ENCODE measurements at regions not wholly inside any gene's neighbourhood (a gene's known extent, or its start where the extent isn't known, plus 50 kb on each side); places are given as distances from the start of the nearest gene placed in this dataset.

DNA sequence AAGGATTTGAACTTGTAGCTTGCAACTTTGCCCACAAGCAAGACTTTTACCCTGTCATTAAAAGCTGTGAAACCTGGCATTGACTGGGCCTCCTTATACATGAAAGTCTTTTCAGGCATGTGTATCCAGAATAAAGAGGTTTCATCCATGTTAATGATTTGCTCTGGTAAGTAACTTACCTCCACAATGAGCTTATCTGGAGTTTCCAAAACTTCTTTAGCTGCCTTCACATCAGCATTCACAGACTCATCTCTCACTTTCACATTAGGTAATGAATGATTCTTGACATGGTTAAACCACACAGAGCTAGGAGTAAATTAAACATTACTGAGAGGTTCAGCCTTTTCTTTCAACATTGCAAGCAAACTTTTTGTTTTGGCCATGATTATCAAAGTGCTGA lies 234.4 kb upstream of the CLEC14A start:
- TF ChIP-seq HNRNPK (IDR thresholded peaks at IDR 0.05; ENCODE audit: low read depth, low read length, poor library complexity, severe bottlenecking) (no peak), POLR2A (conservative IDR thresholded peaks at IDR 0.05) (no peak), ETV6 (IDR thresholded peaks at IDR 0.05; ENCODE audit: borderline replicate concordance in 1 of 2, low read depth in 2 of 2, low read length in 1 of 2) (no peak), ETV6 (CRISPR knock-in tag; IDR thresholded peaks at IDR 0.05; ENCODE audit: borderline replicate concordance) (no peak), TCF7 (IDR thresholded peaks at IDR 0.05; ENCODE audit: borderline replicate concordance) (no peak), CREB1 (IDR thresholded peaks at IDR 0.05) (no peak), CREB1 (CRISPR knock-in tag; IDR thresholded peaks at IDR 0.05) (no peak), RAD21 (CRISPR knock-in tag; conservative IDR thresholded peaks at IDR 0.05 in 1 of 2, IDR thresholded peaks at IDR 0.05 in 1 of 2) (no peak), ARID2 (IDR thresholded peaks at IDR 0.05) (no peak), NR4A1 (CRISPR knock-in tag; IDR thresholded peaks at IDR 0.05) (no peak), NR4A1 (tag; IDR thresholded peaks at IDR 0.05) (no peak)
- TF ChIP-seq, protein P1, sequence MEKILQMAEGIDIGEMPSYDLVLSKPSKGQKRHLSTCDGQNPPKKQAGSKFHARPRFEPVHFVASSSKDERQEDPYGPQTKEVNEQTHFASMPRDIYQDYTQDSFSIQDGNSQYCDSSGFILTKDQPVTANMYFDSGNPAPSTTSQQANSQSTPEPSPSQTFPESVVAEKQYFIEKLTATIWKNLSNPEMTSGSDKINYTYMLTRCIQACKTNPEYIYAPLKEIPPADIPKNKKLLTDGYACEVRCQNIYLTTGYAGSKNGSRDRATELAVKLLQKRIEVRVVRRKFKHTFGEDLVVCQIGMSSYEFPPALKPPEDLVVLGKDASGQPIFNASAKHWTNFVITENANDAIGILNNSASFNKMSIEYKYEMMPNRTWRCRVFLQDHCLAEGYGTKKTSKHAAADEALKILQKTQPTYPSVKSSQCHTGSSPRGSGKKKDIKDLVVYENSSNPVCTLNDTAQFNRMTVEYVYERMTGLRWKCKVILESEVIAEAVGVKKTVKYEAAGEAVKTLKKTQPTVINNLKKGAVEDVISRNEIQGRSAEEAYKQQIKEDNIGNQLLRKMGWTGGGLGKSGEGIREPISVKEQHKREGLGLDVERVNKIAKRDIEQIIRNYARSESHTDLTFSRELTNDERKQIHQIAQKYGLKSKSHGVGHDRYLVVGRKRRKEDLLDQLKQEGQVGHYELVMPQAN (IDR thresholded peaks at IDR 0.05; ENCODE audit: borderline replicate concordance), result no peak
- TF ChIP-seq, protein P2, sequence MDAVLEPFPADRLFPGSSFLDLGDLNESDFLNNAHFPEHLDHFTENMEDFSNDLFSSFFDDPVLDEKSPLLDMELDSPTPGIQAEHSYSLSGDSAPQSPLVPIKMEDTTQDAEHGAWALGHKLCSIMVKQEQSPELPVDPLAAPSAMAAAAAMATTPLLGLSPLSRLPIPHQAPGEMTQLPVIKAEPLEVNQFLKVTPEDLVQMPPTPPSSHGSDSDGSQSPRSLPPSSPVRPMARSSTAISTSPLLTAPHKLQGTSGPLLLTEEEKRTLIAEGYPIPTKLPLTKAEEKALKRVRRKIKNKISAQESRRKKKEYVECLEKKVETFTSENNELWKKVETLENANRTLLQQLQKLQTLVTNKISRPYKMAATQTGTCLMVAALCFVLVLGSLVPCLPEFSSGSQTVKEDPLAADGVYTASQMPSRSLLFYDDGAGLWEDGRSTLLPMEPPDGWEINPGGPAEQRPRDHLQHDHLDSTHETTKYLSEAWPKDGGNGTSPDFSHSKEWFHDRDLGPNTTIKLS (IDR thresholded peaks at IDR 0.05; ENCODE audit: borderline replicate concordance, low read depth), result no peak
- TF ChIP-seq, protein P3, sequence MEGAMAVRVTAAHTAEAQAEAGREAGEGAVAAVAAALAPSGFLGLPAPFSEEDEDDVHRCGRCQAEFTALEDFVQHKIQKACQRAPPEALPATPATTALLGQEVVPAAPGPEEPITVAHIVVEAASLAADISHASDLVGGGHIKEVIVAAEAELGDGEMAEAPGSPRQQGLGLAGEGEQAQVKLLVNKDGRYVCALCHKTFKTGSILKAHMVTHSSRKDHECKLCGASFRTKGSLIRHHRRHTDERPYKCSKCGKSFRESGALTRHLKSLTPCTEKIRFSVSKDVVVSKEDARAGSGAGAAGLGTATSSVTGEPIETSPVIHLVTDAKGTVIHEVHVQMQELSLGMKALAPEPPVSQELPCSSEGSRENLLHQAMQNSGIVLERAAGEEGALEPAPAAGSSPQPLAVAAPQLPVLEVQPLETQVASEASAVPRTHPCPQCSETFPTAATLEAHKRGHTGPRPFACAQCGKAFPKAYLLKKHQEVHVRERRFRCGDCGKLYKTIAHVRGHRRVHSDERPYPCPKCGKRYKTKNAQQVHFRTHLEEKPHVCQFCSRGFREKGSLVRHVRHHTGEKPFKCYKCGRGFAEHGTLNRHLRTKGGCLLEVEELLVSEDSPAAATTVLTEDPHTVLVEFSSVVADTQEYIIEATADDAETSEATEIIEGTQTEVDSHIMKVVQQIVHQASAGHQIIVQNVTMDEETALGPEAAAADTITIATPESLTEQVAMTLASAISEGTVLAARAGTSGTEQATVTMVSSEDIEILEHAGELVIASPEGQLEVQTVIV (CRISPR knock-in tag; IDR thresholded peaks at IDR 0.05; ENCODE audit: borderline replicate concordance), result no peak
